ENCODE measurements at regions not wholly inside any gene's neighbourhood (a gene's known extent, or its start where the extent isn't known, plus 50 kb on each side); places are given as distances from the start of the nearest gene placed in this dataset.

DNA sequence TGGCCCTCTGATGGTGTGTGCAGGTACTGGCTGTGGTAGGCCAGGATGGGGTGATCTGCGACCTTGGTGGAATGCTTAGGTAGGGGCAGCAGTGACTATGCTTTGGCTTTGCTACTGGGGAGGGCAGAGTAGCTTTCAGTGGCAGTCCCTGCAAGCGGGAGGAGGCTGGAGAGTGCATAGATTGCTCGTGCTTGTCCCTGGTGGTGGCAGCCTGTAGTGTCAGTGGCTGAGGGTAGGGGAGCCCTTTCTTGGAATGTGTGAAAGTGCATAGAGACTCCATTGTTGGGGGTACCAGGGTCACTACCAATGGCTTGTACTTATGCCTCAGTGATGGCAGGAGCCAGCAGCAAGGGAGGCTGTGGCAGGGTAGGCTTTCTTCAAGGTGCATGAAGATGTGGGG lies 582.6 kb downstream of the MRPL39 start:
- DNase-seq (ENCODE audit: low read depth), result no peak

DNA sequence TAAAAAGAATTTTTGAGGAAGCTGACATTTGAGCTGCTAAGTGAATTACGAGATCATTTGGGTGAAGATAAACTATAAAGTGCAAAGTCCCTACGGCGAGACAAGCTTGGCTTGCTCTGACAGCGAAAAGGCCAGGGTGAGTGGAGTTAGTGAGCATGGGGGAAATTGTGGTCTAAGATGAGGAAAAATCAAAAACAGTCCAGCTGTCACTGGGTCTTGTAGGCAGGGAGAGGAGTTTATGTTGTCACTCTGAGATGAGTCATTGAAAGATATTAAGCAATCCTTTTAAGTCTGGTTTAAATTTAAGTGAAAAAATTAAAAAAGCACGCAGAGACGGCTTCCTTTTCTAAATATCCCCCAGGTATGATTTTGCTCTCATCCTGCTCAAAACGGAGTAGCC lies 601.9 kb downstream of the MRPL39 start:
- DNase-seq (ENCODE audit: low read depth), result no peak

DNA sequence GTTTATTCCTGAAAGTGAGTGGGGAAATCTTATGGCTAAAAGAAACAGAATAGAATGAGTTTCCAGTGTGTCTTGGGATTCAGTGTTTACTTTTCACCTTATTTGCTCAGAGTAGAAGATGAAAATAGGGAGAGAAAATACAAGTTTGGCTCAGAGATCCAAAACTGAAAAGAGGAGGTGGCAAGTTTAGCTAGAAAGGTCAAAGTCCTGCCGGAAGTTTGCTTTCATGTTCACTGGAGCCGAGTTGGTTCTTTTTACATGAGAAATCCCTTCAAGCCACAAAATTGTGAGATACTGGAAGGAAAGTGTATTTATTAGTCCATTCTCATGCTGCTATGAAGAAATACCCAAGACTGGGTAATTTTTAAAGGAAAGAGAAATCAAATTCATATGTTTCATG lies 604.6 kb downstream of the MRPL39 start:
- DNase-seq (ENCODE audit: low read depth), result no peak

DNA sequence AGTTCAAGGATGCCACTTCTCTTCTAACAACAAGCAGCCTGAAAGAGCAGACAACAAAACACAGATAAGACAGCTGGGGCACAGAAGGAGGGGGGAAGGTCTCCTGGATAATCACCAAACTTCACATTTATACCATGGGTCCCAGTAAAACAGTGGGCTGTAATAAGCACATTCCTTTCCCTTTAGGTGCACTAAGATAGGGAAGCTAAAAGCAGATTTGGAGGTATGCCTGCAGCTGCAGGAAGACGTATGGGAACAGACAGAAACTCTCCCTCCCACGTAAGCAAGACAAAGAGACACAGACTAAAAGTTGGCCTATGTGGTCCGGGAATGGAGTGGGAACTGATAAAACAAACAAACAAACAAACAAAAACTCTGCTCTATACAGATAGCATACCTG lies 612.1 kb downstream of the MRPL39 start:
- DNase-seq (ENCODE audit: low read depth), result no peak

DNA sequence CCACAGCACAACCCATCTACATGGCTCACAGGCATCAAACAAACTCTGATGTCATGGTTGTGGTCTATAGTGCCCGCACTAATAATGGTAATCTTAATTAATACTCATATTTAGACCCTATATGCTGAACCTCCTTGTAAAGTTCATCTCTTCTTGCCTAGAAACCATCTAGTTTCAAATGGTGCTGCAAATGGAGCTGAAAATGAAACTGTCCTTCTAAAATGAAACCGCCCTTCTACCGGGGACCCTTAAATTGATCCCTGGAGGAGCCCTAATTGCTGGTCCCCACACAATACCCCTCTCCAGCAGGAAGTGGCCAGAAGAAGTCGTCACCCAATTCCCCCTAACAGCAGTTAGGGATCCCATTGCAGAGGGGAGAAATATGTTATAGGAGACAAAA lies 612.6 kb downstream of the MRPL39 start:
- no peak for DNase-seq (ENCODE audit: low read depth)

DNA sequence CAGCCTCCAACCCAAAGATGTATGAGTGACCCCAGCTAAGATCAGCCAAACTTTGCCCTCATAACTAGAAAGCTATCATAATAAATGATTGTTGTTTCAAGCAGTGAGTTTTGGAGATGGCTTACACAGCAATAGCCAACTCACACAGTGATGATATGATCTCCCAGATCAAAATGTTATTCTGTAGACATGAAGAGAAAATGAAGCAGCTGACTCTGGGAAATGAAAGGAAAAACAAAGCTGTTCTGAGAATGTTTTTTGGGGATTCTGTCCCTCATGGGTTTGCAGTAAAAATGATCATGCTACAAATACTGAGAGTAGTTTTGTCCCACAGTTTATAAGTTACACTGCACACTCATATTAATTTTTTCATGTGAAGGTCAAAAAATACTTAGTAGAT lies 617.8 kb downstream of the MRPL39 start:
- DNase-seq (ENCODE audit: low read depth), result no peak

DNA sequence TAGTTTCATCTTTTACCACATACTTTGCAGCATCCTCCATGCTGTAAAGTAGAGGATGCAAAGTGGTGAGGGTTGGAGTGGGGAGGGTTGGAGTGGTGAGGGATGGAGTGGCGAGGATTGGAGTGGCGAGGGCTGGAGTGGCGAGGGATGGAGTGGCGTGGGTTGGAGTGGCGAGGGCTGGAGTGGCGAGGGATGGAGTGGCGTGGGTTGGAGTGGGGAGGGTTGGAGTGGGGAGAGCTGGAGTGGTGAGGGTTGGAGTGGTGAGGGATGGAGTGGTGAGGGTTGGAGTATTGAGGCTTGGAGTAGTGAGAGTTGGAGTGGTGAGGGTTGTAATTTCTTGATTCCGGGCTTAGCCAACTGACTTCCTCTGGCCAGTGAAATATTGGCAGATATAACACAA lies 618.3 kb downstream of the MRPL39 start:
- no peak for DNase-seq (ENCODE audit: low read depth)

DNA sequence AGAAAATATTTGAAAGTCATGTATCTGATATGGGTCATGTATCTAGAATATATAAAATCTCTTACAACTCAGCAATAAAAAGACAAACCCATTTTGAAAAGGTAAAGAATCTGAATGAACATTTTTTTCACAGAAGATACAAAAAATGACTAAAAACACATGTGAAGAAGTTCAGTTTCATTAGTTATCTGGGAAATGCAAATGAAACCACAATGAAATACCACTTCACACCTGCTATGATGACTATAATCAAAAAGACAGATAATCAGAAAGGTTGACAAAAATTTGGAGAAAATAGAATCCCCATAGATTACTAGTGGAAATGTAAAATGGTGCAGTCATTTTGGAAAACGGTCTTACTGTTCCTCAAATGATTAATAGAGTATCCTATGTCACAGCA lies 631.0 kb downstream of the MRPL39 start:
- no peak for DNase-seq (ENCODE audit: low read depth)

DNA sequence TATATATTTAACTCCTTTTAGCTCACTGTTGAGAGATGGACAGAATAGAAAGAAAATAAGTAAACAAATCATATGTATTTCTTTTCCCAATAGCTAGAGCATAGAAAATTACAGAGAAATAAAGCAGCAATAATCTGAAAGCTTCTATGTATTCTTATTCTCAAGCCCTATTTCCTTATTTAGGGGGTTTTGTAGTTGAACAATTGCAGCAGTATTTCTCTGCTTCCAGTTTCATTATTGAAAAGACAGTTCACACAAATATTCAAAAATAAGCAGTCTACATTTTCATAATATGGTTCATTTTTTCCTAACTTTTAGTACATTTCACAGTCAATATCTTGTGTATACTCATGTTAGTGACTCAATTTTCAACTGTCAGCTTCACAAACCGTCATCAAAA lies 638.2 kb downstream of the MRPL39 start:
- no peak for DNase-seq (ENCODE audit: low read depth)

DNA sequence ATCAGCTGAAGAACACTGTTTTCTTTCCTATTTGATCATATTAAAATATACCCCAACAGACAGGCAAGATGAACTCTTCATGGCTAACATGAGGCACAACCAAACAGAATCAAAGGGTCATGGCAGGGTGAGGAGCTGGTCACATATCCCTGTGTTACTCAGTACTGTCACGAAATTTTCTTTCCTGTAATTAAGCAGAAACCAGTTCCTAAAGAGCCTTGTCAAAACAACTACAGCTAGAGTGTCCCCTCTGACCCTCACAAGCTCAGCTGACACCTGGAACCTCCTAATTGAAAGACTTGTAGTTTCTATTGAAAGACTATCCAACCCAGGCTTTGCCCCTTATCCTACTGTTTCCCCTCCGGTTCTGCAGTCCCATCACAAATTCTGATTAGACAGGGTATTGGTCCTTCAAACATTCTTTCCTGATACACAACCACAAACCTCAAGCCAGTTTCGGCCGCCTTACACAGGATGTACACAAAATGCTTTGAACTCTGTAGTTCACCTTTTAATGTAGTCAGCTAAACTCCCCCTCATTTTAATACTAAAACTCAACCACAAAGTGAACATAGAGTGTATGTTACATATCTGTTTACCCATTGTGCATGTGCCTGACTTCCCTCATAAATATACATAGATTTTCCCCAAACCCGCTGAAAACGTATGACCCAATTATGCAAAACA lies 651.9 kb downstream of the MRPL39 start:
- no peak for DNase-seq (ENCODE audit: low read depth)

DNA sequence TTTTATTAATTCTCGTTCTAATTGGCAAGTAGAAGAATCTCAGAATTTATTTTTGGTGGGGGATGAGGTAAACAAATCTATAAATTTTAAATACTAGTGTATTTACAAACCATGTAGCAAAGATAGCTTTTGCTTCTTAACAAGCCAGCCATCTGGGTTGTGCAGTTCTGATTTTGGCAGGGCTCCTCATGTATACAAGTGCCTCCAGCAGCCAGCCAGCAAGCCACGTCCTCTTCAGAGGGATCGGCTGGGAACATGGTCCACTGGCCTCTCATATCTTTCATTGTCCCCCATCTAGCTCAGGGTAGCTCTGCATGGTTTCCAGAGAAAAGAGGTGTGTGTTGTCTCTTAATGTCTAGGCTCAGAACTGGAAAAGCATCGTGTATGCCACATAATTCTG lies 659.1 kb downstream of the MRPL39 start:
- no peak for DNase-seq (ENCODE audit: low read depth)

DNA sequence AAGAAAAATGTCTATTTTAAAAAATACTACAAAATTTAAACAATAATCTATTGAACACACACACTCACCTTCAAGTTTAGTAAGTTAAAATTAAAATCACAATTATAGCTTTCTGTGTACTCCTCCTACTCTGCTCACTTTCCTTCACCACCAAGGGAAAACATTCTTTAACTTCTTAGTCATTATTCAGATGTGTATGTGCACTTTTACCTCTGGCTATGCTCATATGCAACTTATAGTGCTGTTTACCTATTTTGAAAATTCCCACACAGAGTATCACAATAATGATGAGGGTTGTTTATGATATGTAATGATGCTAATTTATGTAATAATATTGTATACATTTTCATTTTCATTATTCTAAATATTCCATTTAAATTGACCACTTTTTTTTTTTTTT lies 661.4 kb downstream of the MRPL39 start:
- DNase-seq (ENCODE audit: low read depth), result no peak

DNA sequence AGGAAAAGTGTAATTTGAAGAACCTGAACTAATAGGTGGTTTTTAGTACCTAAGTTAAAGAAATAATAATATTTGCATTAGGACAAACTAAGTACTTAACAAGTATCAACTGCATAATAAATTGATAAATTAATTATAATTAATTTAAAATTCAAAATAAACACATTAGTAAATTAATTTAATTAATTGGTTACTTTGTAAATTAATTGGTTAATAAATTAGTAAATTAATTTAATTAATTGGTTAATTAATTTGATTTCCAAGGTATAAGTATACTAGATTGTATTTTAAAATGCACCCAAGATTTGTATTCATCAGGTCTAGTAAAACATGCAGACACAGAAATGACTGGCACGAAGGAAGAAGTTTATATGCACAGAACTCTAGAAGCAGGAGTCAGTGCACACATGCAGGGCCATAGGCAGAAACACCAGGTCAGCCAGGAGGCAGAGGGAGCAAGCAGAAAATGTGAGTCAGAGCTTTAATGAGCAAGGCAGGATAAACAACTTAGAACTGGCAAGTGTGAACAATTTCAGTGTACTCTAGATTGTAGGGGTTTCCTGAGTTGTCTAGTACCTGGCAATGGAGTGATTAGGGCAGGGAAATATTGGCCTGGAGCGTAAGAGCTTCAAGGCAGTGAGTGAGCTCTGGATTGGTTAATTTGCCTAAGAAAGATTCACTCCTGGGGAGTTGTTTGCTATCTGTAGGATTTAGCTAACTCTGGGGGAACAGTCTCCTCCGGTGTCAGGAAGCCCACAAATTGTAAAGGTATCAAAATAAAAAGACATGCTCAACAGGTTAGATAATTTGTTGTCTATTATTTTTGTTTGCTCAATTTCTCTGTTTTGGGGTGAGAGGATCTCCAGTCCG lies 665.7 kb downstream of the MRPL39 start:
- DNase-seq (ENCODE audit: low read depth), result no peak

DNA sequence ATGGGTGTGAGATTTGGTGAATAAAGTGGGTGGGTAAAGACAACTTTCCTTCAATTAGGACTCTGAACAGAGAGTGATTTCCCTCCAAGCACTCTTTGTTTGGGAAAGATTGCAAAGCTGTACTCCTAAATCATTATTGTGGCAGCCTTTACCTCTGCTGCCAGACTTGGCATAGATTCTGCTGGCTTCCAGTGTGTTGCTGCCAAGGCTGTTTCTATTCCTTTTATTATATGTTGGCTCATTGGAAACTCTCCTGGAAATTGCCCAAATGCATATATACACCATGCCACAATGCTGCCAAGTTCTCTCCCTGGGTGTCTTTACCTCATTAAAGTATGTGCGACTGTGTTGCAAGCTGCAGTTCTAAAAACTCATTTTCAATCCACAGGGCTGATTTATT lies 668.0 kb downstream of the MRPL39 start:
- DNase-seq (ENCODE audit: low read depth), result no peak

DNA sequence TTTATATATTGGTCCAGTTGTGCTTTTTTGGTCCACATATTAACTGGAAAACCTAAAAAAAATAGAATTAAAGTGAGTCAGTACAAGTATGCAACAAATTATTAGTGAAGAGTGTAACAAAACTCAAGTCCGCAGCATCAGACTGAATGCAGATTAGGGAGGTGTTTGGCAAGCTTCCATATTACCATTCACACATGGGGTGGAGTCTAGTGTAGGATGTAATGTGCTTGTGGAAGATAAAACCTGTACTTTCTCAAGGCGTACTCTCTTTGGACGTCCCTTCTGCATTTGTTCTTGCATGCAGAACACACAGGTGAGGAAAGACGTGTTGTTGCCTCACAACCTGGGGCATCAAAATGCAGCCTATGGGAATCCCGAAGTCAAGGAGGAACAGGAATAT lies 668.7 kb downstream of the MRPL39 start:
- no peak for DNase-seq (ENCODE audit: low read depth)

DNA sequence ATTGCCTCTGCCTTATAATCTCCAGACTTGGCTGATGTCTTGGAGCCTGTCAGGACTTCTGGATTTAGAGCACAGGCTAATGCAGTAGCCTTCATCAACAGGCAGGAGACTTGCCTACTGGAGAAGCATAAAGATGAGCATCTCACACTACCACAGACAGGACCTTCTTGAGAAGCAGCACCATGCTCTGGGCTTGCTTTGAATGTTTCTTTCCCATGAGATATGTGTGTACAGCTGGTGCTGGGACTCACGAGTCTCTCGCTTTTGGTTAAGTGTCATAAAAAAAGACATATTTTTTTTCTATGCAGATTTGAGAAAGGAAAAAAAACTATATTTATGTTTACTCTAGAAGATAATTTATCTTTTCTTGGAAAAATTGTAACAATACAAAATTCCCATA lies 671.3 kb downstream of the MRPL39 start:
- no peak for DNase-seq (ENCODE audit: low read depth)

DNA sequence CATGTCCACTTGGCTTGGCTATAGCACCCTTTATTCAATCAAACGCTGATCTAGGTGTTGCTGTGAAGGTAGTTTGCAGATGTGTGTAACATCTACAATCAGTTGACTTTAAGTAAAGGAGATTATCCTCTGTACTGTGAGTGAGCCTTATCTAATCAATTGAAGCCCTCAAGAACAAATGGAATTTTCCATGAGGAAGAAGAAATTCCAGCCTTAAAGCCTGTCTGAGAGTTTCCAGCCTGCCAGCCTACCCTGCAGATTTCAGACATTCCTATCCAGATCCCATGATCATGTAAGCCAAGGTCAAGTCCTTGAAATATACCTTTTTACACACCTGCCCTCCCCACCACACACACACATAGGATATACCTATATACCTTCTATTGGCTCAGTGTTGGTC lies 696.7 kb downstream of the MRPL39 start:
- no peak for DNase-seq (ENCODE audit: low read depth)

DNA sequence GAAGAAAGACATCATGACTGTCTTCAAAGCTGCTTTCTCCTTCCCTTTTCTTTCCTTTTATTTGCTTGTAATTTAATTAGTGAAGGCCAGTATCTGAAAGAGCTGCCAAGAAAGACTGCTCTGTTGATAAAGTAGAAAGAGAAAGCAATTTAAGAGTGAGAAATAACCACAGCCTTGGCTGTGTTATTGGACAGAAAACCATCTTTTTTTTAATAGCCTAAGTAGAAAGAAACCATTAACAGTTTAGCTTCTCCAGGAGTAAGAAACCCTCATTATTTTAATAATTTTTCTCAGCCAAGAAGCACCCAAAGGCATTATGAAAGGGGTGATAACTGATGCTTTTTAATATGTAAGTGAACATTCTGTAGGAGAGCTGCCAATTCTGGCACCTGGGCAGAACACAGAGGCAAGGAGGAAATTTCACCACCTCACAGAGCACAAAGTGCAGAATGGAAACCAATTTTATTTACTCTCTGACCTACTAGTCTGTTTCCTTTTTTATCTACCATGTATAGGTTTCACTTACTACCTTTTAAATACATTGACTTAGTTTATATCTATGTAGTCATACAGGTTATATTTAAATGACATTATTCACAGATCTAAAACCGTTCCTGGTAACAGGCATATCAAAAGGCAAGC lies 703.2 kb downstream of the MRPL39 start:
- DNase-seq (ENCODE audit: low read depth), result no peak

DNA sequence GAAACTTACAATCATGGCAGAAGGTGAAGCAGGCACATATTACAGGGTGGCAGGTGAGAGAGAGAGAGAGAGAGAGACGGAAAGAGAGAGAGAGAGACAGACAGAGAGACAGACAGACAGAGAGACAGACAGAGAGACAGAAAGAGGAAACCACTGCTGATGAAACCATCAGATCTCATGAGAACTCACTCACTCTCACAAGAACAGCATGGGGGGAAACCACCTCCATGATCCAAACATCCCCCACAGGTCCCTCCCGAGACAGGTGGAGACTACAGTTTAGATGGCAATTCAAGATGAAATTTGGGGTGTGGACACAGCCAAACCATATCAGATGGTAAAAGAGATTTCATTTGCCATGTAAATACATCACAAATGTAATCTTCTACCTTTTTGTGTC lies 708.1 kb downstream of the MRPL39 start:
- no peak for DNase-seq (ENCODE audit: low read depth)

DNA sequence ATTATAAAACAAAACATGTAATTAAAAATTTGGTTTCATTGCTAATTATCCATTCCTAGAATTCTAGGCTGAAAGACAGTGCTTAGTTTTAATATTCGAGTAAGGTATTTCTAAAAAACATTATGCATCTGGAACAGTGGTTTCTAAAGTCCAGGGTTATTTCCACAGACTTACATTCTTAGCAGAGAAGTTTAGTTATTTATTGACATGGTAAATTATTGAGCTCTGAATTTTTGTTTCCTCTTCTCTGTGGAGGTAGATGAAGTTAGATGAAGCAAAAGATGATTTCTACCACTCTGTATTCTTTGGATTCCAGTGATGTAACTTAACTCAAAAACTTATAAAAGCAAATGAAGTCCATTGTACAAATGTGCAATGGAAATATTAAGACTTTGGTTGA lies 709.4 kb downstream of the MRPL39 start:
- DNase-seq (ENCODE audit: low read depth), result no peak

DNA sequence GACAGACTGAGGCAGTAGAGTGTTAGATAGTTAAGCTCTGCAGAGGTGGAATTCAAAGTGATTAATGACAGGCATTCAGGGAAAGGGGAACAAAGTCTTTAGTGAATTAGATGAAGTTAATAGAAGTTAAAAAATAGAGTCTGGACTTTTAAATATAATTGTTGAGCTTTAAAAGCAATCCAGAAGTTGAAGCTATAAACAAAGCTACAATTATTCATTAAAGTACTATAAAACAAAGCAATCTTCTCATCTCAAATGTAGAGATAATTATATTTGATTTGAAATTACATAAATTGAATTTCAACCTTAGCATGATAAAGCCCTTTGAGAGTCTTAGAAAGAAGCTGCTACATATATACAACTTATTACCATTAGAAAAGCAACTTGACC lies 710.6 kb downstream of the MRPL39 start:
- DNase-seq (ENCODE audit: low read depth), result no peak

DNA sequence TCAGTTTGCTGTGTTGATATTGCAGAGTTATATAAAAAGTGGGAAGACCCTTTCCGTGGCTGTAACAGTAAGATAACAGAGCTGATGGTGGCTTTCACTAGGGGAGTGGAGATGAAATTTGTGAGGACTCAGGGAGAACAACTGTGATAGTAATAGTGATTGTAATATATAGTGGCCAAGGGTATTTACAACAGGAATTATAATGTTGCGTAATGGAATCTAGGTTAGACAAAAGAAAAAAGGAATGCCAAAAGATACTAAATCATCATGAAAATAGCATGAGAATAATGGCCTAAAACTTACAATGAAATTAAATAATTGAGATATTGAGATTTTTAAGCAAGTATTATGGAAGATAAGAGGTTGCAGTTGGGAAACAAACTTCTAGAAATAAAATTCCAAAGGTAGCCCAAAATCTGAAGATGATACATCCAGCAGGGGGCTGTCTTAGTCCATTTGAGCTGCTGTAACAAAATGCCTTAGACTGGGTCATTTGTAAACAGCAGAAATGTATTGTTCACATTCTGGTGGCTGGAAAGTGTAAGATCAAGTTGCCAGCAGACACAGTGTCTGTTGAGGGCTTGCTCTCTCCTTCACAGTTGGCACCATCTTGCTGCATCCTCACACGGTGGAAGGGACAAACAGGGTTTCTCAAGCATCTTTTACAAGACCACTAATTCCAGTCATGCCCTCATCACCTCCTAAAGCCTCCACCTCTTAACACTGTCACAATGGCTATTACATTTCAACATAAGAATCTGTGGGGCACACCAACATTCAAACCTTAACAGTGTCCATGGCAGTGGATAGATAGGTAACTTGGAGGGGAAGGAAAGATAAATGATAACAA lies 711.2 kb downstream of the MRPL39 start:
- DNase-seq (ENCODE audit: low read depth), result no peak

Measured in T-helper 22 cell (primary cell).